ENCODE measurements at regions not wholly inside any gene's neighbourhood (a gene's known extent, or its start where the extent isn't known, plus 50 kb on each side); places are given as distances from the start of the nearest gene placed in this dataset.
"Not testable (repeated sequence)": the region's sequence is repeated elsewhere in the genome, so short reads cannot be mapped to it uniquely, and the experiment has no call there.

- H3K4me3 ChIP-seq (ENCODE audit: low read length), result peak overlapping the region; percentile 42
- H3K27me3 ChIP-seq (ENCODE audit: low read length), result no peaks in the 10 kb centered on the region
- H3K9me2 ChIP-seq (replicated peaks; ENCODE audit: insufficient read depth, low read length), result no peaks in the 10 kb centered on the region
- peak overlapping the region; percentile 69 for H3K9ac ChIP-seq (ENCODE audit: low read length)
- H4K20me1 ChIP-seq (ENCODE audit: insufficient read depth, low read depth, low read length), result no peaks in the 10 kb centered on the region
- H3K4me1 ChIP-seq (ENCODE audit: low read length), result peaks cover 35% of the 10 kb centered on the region
- no peaks in the 10 kb centered on the region for H3K36me3 ChIP-seq (ENCODE audit: insufficient read depth, low read length)
- H2AFZ ChIP-seq (ENCODE audit: low read length), result no peak overlapping the region
- DNase-seq, result peak; percentile 94
- H3K4me2 ChIP-seq (ENCODE audit: low read depth, low read length, poor library complexity, severe bottlenecking), result peak overlapping the region; percentile 75
- no peaks in the 10 kb centered on the region for H3K79me2 ChIP-seq (ENCODE audit: low read length)
- H3K9me3 ChIP-seq (ENCODE audit: low read length), result no peaks in the 10 kb centered on the region
- peak overlapping the region; percentile 99 for H3K27ac ChIP-seq (ENCODE audit: low read length)
These were observed 73.2 kb upstream of the CLDN5 start for GRCh38 chr22:19597399-19597735.

GRCh38 chr22:19598054-19598855 lies 74.0 kb upstream of the CLDN5 start:
- DNase-seq, result peak; percentile 85
- peaks cover 41% of the 10 kb centered on the region for H3K4me1 ChIP-seq (ENCODE audit: low read length)
- H3K79me2 ChIP-seq (ENCODE audit: low read length), result no peaks in the 10 kb centered on the region
- H4K20me1 ChIP-seq (ENCODE audit: insufficient read depth, low read depth, low read length), result no peaks in the 10 kb centered on the region
- H3K9me2 ChIP-seq (replicated peaks; ENCODE audit: insufficient read depth, low read length), result no peaks in the 10 kb centered on the region
- H2AFZ ChIP-seq (ENCODE audit: low read length), result peak overlapping the region; percentile 38; the same call in 1 of the 2 replicates
- H3K4me2 ChIP-seq (ENCODE audit: low read depth, low read length, poor library complexity, severe bottlenecking), result peak overlapping the region; percentile 75
- H3K27me3 ChIP-seq (ENCODE audit: low read length), result no peaks in the 10 kb centered on the region
- H3K4me3 ChIP-seq (ENCODE audit: low read length), result peak overlapping the region; percentile 42; the same call in 1 of the 2 replicates
- no peaks in the 10 kb centered on the region for H3K9me3 ChIP-seq (ENCODE audit: low read length)
- peak overlapping the region; percentile 69 for H3K9ac ChIP-seq (ENCODE audit: low read length)
- H3K36me3 ChIP-seq (ENCODE audit: insufficient read depth, low read length), result no peaks in the 10 kb centered on the region
- peak overlapping the region; percentile 99 for H3K27ac ChIP-seq (ENCODE audit: low read length)

GRCh38 chr22:19599004-19599403 lies 74.8 kb upstream of the CLDN5 start:
- H4K20me1 ChIP-seq (ENCODE audit: insufficient read depth, low read depth, low read length), result no peaks in the 10 kb centered on the region
- H3K9me2 ChIP-seq (replicated peaks; ENCODE audit: insufficient read depth, low read length), result no peaks in the 10 kb centered on the region
- H3K4me2 ChIP-seq (ENCODE audit: low read depth, low read length, poor library complexity, severe bottlenecking), result no peak overlapping the region
- H3K27ac ChIP-seq (ENCODE audit: low read length), result peak overlapping the region; percentile 99
- no peaks in the 10 kb centered on the region for H3K9me3 ChIP-seq (ENCODE audit: low read length)
- no peaks in the 10 kb centered on the region for H3K79me2 ChIP-seq (ENCODE audit: low read length)
- H3K36me3 ChIP-seq (ENCODE audit: insufficient read depth, low read length), result no peaks in the 10 kb centered on the region
- no peaks in the 10 kb centered on the region for H3K27me3 ChIP-seq (ENCODE audit: low read length)
- H3K4me1 ChIP-seq (ENCODE audit: low read length), result peaks cover 48% of the 10 kb centered on the region
- no peak for DNase-seq
- H2AFZ ChIP-seq (ENCODE audit: low read length), result no peak overlapping the region
- H3K9ac ChIP-seq (ENCODE audit: low read length), result no peak overlapping the region; the same call in 1 of the 2 replicates
- H3K4me3 ChIP-seq (ENCODE audit: low read length), result no peak overlapping the region

DNA sequence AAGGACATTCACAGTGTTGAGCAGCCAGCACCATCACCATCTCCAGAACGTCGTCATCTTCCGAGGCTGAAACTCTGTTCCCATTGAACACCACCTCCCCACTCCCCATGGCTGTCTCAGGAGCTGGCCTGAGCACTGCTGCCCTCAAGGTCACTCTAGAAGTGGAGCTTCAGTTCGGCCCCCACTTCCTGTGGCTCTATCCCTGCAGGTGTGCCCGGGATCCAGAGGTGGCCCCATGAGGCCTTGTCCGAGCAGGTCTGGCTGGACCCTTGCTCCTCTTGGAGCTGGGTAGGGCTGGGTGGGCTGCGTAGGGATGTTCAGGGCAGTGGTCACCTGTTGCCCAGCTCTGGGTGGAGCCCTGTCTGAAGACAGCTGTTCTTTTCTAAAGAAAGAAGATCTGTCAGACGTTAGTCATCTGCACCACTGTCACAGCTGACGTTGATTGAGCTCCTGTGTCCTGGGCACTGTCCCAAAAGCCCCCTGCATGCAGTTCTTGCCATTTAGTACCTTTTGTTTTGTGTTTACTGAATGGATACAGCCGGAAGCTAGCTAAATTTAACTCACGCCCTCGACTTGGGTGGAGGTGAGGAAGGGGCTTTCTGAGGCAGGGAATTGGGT lies 75.5 kb upstream of the CLDN5 start:
- Histone ChIP-seq H3K4me1 (ENCODE audit: low read length) (peaks cover 52% of the 10 kb centered on the region), H2AFZ (ENCODE audit: low read length) (no peak overlapping the region), H3K9ac (ENCODE audit: low read length) (no peak overlapping the region), H3K27me3 (ENCODE audit: low read length) (no peaks in the 10 kb centered on the region), H3K36me3 (ENCODE audit: insufficient read depth, low read length) (no peaks in the 10 kb centered on the region), H3K79me2 (ENCODE audit: low read length) (no peaks in the 10 kb centered on the region), H3K4me3 (ENCODE audit: low read length) (no peak overlapping the region), H3K4me2 (ENCODE audit: low read depth, low read length, poor library complexity, severe bottlenecking) (no peak overlapping the region), H4K20me1 (ENCODE audit: insufficient read depth, low read depth, low read length) (no peaks in the 10 kb centered on the region), H3K9me3 (ENCODE audit: low read length) (no peaks in the 10 kb centered on the region), H3K27ac (ENCODE audit: low read length) (no peak overlapping the region), H3K9me2 (replicated peaks; ENCODE audit: insufficient read depth, low read length) (no peaks in the 10 kb centered on the region)
- DNase-seq, result no peak

- H3K36me3 ChIP-seq (ENCODE audit: insufficient read depth, low read length); H3K27me3 ChIP-seq (ENCODE audit: low read length); H2AFZ ChIP-seq (ENCODE audit: low read length); H3K9me2 ChIP-seq (replicated peaks; ENCODE audit: insufficient read depth, low read length); H3K9me3 ChIP-seq (ENCODE audit: low read length); H3K9ac ChIP-seq (ENCODE audit: low read length); H4K20me1 ChIP-seq (ENCODE audit: insufficient read depth, low read depth, low read length); H3K4me2 ChIP-seq (ENCODE audit: low read depth, low read length, poor library complexity, severe bottlenecking); H3K79me2 ChIP-seq (ENCODE audit: low read length); H3K4me3 ChIP-seq (ENCODE audit: low read length); H3K27ac ChIP-seq (ENCODE audit: low read length); DNase-seq: not testable (repeated sequence)
- peaks cover 51% of the 10 kb centered on the region for H3K4me1 ChIP-seq (ENCODE audit: low read length)
These were observed 79.1 kb upstream of the CLDN5 start for GRCh38 chr22:19603346-19603745.

DNA sequence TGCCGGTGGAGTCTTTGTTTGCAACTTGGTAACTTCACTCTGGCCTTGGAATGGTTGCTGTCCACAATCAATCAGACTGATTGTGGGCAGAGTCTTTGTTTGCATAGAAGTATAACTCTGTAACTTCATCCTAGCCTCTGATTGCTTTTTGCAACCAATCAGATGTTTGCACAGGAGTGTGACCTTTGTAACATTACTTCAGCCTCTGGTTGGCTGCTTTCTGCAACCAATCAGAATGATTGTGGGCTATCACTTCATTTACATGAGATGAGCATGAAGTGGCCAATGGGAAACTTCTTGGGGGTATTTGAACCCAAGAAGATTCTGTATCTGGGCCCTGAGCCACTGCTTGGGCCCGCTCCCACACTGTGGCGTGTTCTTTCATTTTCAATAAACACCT lies 79.6 kb upstream of the CLDN5 start:
- Histone ChIP-seq H3K9ac (ENCODE audit: low read length) (no peak overlapping the region), H3K4me3 (ENCODE audit: low read length) (no peak overlapping the region), H4K20me1 (ENCODE audit: insufficient read depth, low read depth, low read length) (no peaks in the 10 kb centered on the region), H3K27me3 (ENCODE audit: low read length) (no peaks in the 10 kb centered on the region), H3K27ac (ENCODE audit: low read length) (no peak overlapping the region), H3K9me2 (replicated peaks; ENCODE audit: insufficient read depth, low read length) (no peaks in the 10 kb centered on the region), H3K4me1 (ENCODE audit: low read length) (peaks cover 51% of the 10 kb centered on the region), H3K79me2 (ENCODE audit: low read length) (no peaks in the 10 kb centered on the region), H3K36me3 (ENCODE audit: insufficient read depth, low read length) (no peaks in the 10 kb centered on the region), H2AFZ (ENCODE audit: low read length) (no peak overlapping the region), H3K4me2 (ENCODE audit: low read depth, low read length, poor library complexity, severe bottlenecking) (no peak overlapping the region), H3K9me3 (ENCODE audit: low read length) (no peaks in the 10 kb centered on the region)
- DNase-seq, result no peak

DNA sequence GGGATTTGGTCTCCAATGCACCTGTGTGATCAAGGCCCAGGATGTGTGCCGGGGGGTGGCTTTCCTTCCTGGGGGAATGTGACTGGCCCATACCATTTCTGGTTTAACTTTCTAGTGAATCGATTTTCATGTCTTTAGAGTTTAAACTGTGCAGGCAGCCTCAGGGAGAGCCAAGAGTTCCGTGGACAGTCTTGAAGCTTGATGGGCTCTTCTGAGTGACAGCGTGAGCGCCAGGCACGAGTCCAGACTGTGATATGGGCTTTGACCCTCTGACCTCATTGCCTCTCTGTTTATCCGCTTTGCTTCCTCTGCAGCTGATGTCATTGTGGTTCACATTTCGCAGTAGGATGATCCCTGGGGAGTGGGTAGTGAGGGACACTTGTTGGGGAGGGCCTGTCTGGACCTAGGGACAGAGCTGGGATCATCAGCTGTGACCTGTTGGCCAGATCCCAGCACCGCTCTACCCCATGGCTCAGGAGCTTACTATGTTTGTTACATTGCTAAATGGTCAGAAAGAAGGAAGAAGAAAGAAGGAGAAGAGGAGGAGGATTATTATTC lies 80.6 kb upstream of the CLDN5 start:
- Histone ChIP-seq H3K9me3 (ENCODE audit: low read length) (no peaks in the 10 kb centered on the region), H3K4me3 (ENCODE audit: low read length) (no peak overlapping the region), H3K4me1 (ENCODE audit: low read length) (peaks cover 54% of the 10 kb centered on the region), H3K27ac (ENCODE audit: low read length) (no peak overlapping the region), H3K9me2 (replicated peaks; ENCODE audit: insufficient read depth, low read length) (no peaks in the 10 kb centered on the region), H3K79me2 (ENCODE audit: low read length) (no peaks in the 10 kb centered on the region), H3K36me3 (ENCODE audit: insufficient read depth, low read length) (no peaks in the 10 kb centered on the region), H2AFZ (ENCODE audit: low read length) (no peak overlapping the region), H4K20me1 (ENCODE audit: insufficient read depth, low read depth, low read length) (no peaks in the 10 kb centered on the region), H3K4me2 (ENCODE audit: low read depth, low read length, poor library complexity, severe bottlenecking) (no peak overlapping the region), H3K9ac (ENCODE audit: low read length) (no peak overlapping the region), H3K27me3 (ENCODE audit: low read length) (no peaks in the 10 kb centered on the region)
- DNase-seq, result no peak

DNA sequence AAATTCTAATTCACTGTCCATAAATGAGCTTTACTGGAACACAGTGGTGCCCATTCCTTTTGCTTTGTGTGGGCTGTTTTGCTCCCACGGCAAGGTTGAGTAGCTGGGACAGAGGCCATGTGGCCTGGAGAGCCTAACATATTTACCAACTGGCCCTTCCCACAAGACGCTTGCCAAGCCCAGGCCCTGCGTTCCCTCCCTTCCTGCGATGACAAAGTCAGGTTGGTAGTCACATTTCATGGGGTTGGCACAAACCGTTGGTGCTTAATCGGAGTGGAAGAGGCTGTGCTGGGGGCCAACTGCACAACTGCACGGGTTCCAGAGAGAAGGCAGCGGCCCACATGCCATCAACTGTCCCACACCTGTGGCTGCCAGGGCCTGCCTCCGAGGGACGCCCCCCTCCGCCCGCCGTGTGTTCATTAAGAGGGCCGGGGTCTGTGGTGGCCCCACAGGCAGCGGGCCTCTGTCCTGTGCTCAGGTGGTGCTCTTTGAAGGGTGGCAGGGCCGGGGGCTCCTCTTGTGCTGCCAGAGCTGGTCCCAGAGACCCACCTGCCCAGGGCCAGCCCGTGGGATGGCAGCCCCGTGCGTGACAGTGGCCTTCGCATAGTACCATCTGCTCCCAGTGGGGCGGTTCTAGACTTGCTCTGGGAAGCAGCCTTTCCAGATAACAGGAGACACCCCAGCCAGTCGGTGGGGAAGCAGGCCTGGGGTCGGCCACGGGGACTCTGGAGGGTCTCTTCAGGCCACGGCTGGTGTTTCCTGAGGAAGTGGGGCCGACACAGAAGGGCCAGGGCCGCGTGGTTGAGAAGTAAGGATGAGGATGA lies 81.5 kb upstream of the CLDN5 start:
- no peak overlapping the region for H3K27ac ChIP-seq (ENCODE audit: low read length)
- no peak overlapping the region for H3K9ac ChIP-seq (ENCODE audit: low read length)
- no peak for DNase-seq
- H2AFZ ChIP-seq (ENCODE audit: low read length), result no peak overlapping the region
- no peak overlapping the region for H3K4me3 ChIP-seq (ENCODE audit: low read length)
- H3K4me1 ChIP-seq (ENCODE audit: low read length), result peaks cover 60% of the 10 kb centered on the region
- no peaks in the 10 kb centered on the region for H3K79me2 ChIP-seq (ENCODE audit: low read length)
- no peaks in the 10 kb centered on the region for H3K9me3 ChIP-seq (ENCODE audit: low read length)
- no peaks in the 10 kb centered on the region for H3K9me2 ChIP-seq (replicated peaks; ENCODE audit: insufficient read depth, low read length)
- H3K36me3 ChIP-seq (ENCODE audit: insufficient read depth, low read length), result no peaks in the 10 kb centered on the region
- no peaks in the 10 kb centered on the region for H3K27me3 ChIP-seq (ENCODE audit: low read length)
- no peaks in the 10 kb centered on the region for H4K20me1 ChIP-seq (ENCODE audit: insufficient read depth, low read depth, low read length)
- no peak overlapping the region for H3K4me2 ChIP-seq (ENCODE audit: low read depth, low read length, poor library complexity, severe bottlenecking)

Measured in Karpas-422 (cell line).